PC-3 (cell line): ENCODE measurements at regions not wholly inside any gene's neighbourhood (a gene's known extent, or its start where the extent isn't known, plus 50 kb on each side); places are given as distances from the start of the nearest gene placed in this dataset.

Source experiments
- ATAC-seq: fragments of 200-7000 bp; cut with Tn5 transposase; 2 replicates; pipeline ENCODE4 v1.9.1; 2020; ENCODE audit warnings: mild to moderate bottlenecking, moderate library complexity
- BruUV-seq: library from RNA; stranded (reverse); fragments of 400-500 nt; replicated peaks from 2 replicates; lab custom pipeline; 2021; lab: Mats Ljungman, UMichigan
- CTCF ChIA-PET: fragments of 300-600 bp; sonication (Branson Sonifier 250); formaldehyde crosslinking; loops from one replicate; lab custom pipeline; 2022; ENCODE audit warnings: antibody characterized with exemption; lab: Charles Lee
- POLR2A ChIA-PET: fragments of 300-600 bp; sonication (Branson Sonifier 250); formaldehyde crosslinking; loops from one replicate; lab custom pipeline; 2022; ENCODE audit warnings: antibody characterized with exemption; ENCODE audit not compliant: unreplicated experiment; lab: Charles Lee
- DNase-seq: peaks from one replicate; pipeline ENCODE4 v3.0.0-alpha.2; 2015
- H2AFZ ChIP-seq: fragments of 300-600 bp; sonication (generic); 2 replicates; pipeline ENCODE4 v1.6.0; 2016; ENCODE audit warnings: antibody characterized with exemption, low read length
- H3F3A ChIP-seq: fragments of 300-600 bp; sonication (generic); one replicate; pipeline ENCODE4 v1.6.0; 2017; ENCODE audit warnings: antibody characterized with exemption, low read length, control low read depth, mild to moderate bottlenecking; ENCODE audit not compliant: unreplicated experiment
- H3K27ac ChIP-seq: fragments of 300-600 bp; sonication (generic); 2 replicates; pipeline ENCODE4 v1.5.1; 2016; ENCODE audit warnings: mild to moderate bottlenecking, low read length
- H3K27me3 ChIP-seq: fragments of 300-600 bp; sonication (generic); 2 replicates; pipeline ENCODE4 v1.6.1; 2016; ENCODE audit warnings: low read length, mixed read lengths
- H3K36me3 ChIP-seq: fragments of 300-600 bp; sonication (generic); 2 replicates; pipeline ENCODE4 v1.6.1; 2016; ENCODE audit warnings: low read depth, mixed run types, low read length, mixed read lengths
- H3K4me1 ChIP-seq: fragments of 300-600 bp; sonication (generic); 2 replicates; pipeline ENCODE4 v1.5.1; 2016; ENCODE audit warnings: low read length; ENCODE audit not compliant: insufficient read depth
- H3K4me2 ChIP-seq: fragments of 300-600 bp; sonication (generic); 2 replicates; pipeline ENCODE4 v1.6.0; 2016; ENCODE audit warnings: low read length
- H3K4me3 ChIP-seq: fragments of 300-600 bp; sonication (generic); 2 replicates; pipeline ENCODE4 v1.5.1; 2016; ENCODE audit warnings: mild to moderate bottlenecking, low read length, mixed read lengths
- H3K79me2 ChIP-seq: fragments of 300-600 bp; sonication (generic); 2 replicates; pipeline ENCODE4 v1.6.1; 2017; ENCODE audit warnings: low read length, mixed read lengths
- H3K9ac ChIP-seq: fragments of 300-600 bp; sonication (generic); 2 replicates; pipeline ENCODE4 v1.6.0; 2016; ENCODE audit warnings: mild to moderate bottlenecking, low read length
- H3K9me2 ChIP-seq: fragments of 300-600 bp; sonication (generic); replicated peaks from 2 replicates; pipeline ENCODE4 v1.6.1; 2016; ENCODE audit warnings: mixed run types, low read length, mixed read lengths
- H3K9me3 ChIP-seq: fragments of 300-600 bp; sonication (generic); 2 replicates; pipeline ENCODE4 v1.6.1; 2016; ENCODE audit warnings: low read length, mixed read lengths
- H4K20me1 ChIP-seq: fragments of 300-600 bp; sonication (generic); 2 replicates; pipeline ENCODE4 v1.6.1; 2016; ENCODE audit warnings: low read length, mixed read lengths
- CTCF ChIP-seq: fragments of 300-600 bp; sonication (generic); conservative IDR thresholded peaks from 2 replicates; pipeline ENCODE4 v1.5.1; 2017; ENCODE audit warnings: antibody characterized with exemption, low read depth, mild to moderate bottlenecking, low read length
- EZH2 ChIP-seq: fragments of 300-600 bp; sonication (generic); IDR thresholded peaks from one replicate; pipeline ENCODE4 v1.6.1; 2017; ENCODE audit warnings: antibody characterized with exemption, mild to moderate bottlenecking, low read length; ENCODE audit not compliant: unreplicated experiment
- EZH2phosphoT487 ChIP-seq: fragments of 300-600 bp; sonication (generic); IDR thresholded peaks from 2 replicates; pipeline ENCODE4 v1.6.1; 2018; ENCODE audit warnings: mild to moderate bottlenecking, antibody characterized with exemption, low read length, borderline replicate concordance
- intact Hi-C: fragments of 100-400 bp; cut with micrococcal nuclease; formaldehyde crosslinking; loops from 2 replicates; pipeline ENCODE4 v1.9.0; 2023

- H2AFZ ChIP-seq: no peak overlapping the region
- intact Hi-C loops: no loop called here
Measured at GRCh38 chr1:94683886-94684285, 136.3 kb upstream of the SLC44A3 start.

GRCh38 chr1:94680039-94680377 lies 138.4 kb upstream of the F3 start:
- CTCF ChIA-PET: no interaction called here
- intact Hi-C loops: no loop called here
- H3K9ac ChIP-seq: no peak overlapping the region
- no TSS peak for BruUV-seq
- ATAC-seq (no peak), DNase-seq (no peak)
- no peaks in the 10 kb centered on the region for H3K9me3 ChIP-seq
- H3K4me3 ChIP-seq: no peak overlapping the region
- POLR2A ChIA-PET: no interaction called here
- no peaks in the 10 kb centered on the region for H4K20me1 ChIP-seq
- no peaks in the 10 kb centered on the region for H3K79me2 ChIP-seq
- TF ChIP-seq EZH2phosphoT487: no peak
- TF ChIP-seq CTCF: no peak
- no peak for TF ChIP-seq EZH2
- H3F3A ChIP-seq: no peaks in the 10 kb centered on the region
- no peak overlapping the region for H2AFZ ChIP-seq
- no peaks in the 10 kb centered on the region for H3K9me2 ChIP-seq
- H3K4me2 ChIP-seq: no peak overlapping the region
- H3K27ac ChIP-seq: no peak overlapping the region
- no peaks in the 10 kb centered on the region for H3K4me1 ChIP-seq
- H3K27me3 ChIP-seq: no peaks in the 10 kb centered on the region
- H3K36me3 ChIP-seq: no peaks in the 10 kb centered on the region

More at GRCh38 chr1:94683886-94684285, 136.3 kb upstream of the SLC44A3 start:
- H3K36me3 ChIP-seq: no peaks in the 10 kb centered on the region
- no peaks in the 10 kb centered on the region for H3K9me3 ChIP-seq
- H3K4me3 ChIP-seq: no peak overlapping the region
- H3K9ac ChIP-seq: no peak overlapping the region
- TF ChIP-seq EZH2 (no peak), CTCF (no peak), EZH2phosphoT487 (no peak)
- H3F3A ChIP-seq: no peaks in the 10 kb centered on the region
- no peaks in the 10 kb centered on the region for H3K4me1 ChIP-seq
- ATAC-seq (no peak), DNase-seq (no peak)
- H3K27me3 ChIP-seq: no peaks in the 10 kb centered on the region
- H4K20me1 ChIP-seq: no peaks in the 10 kb centered on the region
- H3K9me2 ChIP-seq: no peaks in the 10 kb centered on the region
- POLR2A ChIA-PET: no interaction called here
- BruUV-seq: no TSS peak
- no peak overlapping the region for H3K27ac ChIP-seq
- H3K4me2 ChIP-seq: no peak overlapping the region
- CTCF ChIA-PET: no interaction called here
- no peaks in the 10 kb centered on the region for H3K79me2 ChIP-seq

- Histone ChIP-seq H3K4me3 (no peak overlapping the region), H3K27ac (no peak overlapping the region), H3K4me2 (no peak overlapping the region), H3K36me3 (no peaks in the 10 kb centered on the region), H4K20me1 (no peaks in the 10 kb centered on the region), H3K79me2 (no peaks in the 10 kb centered on the region), H3K9me2 (no peaks in the 10 kb centered on the region), H3K4me1 (no peaks in the 10 kb centered on the region), H2AFZ (no peak overlapping the region), H3K9me3 (no peaks in the 10 kb centered on the region), H3K27me3 (no peaks in the 10 kb centered on the region), H3F3A (no peaks in the 10 kb centered on the region), H3K9ac (no peak overlapping the region)
- BruUV-seq: no TSS peak
- no peak for TF ChIP-seq EZH2
- no peak for TF ChIP-seq EZH2phosphoT487
- no peak for TF ChIP-seq CTCF
- CTCF ChIA-PET: no interaction called here
- intact Hi-C loops: no loop called here
- POLR2A ChIA-PET: no interaction called here
- DNase-seq: no peak
- ATAC-seq: no peak
Measured at GRCh38 chr1:94679332-94680038, 137.9 kb upstream of the F3 start.
